ENCODE measurements at regions not wholly inside any gene's neighbourhood (a gene's known extent, or its start where the extent isn't known, plus 50 kb on each side); places are given as distances from the start of the nearest gene placed in this dataset.

DNA sequence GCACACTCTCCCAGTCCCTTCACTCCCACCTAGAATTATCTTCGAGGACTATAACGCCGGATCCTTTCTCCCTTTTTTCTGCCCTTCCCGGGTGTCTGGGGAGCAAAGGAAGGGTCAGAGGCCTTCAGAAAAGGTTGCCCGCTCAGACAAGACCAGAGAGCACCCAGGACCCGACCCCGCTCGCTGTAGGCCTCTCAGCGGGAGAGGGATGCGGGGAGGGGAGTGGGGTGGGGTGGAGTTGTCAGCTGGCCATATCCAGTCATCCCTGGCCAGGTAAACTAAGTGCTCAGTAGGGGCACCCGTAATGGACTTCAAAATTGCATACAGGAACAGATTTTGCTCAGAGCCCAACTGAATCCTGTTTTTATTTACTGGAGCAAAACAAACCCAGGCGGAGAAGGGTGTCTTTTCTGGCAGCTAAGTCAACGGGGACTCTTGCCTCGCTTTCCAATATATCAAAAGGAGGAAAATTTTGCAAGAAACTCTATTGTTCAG, 65.0 kb downstream of the NOL4 start:
- no peak for DNase-seq

DNA sequence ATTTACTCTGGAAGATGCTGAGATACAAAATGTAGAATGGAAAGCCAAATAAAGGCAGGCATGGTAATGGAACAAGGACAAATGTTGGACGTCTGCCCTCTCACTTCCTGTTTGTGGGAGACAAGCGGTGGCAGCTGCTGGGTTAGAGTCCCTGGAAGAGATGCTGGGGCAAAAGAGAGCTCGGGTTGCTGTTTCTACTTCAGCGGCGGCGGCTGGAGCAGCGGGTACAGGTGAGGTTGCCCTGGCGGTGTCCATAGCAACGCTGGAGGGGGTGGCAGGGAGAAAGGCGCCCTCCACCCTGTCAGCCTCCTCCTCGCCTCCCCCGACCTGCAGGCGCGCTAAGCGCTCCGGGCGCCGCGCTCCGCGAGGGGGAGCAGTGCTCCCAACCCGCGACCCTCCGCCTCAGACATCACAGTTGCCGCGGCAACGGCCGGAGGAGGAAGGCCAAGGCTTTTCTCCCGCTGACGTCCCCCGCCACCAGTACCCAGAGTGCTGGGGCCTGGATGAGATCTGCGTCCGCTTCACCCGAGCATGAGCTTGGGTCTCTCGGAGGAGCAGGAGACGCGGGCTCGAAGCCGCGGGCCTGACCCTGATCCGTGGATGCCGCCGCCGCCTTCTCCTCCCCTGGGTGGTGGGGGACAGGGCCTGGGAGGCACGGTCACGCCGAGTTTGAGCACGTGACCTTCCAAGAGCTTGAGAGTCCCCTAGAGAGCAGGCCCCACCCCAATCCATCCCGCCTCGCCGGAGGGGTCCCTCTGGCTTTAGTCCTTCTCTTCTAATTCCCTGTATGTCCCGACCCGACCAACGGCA, 65.6 kb downstream of the NOL4 start:
- DNase-seq = peak; percentile 39

DNA sequence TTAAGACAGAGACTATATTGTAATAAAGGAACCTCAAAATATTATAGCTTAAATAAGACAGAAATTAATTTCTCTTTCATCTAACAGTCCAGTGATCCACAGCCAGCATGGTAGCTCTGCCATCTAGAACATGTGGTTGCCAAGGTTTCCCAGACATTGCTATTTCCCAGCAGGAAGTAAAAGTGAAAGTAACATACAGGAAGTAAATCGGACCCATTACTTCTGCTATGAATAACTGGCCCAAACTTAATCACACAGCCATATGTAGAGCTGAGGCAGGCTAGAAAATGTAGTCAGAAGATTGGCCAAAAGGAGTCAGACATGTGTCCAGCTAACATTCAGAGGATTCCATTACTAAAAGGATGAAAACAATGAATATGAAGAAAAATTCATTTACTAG, 71.0 kb downstream of the NOL4 start:
- peak; percentile 15 for DNase-seq

DNA sequence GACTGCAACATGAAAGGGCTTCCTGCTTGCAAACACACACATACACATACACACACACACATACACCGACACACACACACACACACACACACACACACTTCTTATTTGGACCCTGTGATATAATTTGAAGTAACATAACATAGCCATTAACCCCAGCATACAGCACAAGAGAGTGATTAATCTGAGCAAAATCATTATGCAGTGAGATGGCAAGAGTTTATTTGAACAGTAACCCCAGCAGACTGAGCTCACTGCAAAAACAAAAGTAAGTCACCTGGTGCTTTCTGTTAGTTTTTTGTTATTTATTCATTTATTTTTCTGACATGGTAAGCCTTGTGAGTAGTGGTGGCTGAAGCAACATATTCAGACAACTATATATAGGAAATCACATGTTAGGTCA, 93.7 kb downstream of the NOL4 start:
- DNase-seq = no peak

DNA sequence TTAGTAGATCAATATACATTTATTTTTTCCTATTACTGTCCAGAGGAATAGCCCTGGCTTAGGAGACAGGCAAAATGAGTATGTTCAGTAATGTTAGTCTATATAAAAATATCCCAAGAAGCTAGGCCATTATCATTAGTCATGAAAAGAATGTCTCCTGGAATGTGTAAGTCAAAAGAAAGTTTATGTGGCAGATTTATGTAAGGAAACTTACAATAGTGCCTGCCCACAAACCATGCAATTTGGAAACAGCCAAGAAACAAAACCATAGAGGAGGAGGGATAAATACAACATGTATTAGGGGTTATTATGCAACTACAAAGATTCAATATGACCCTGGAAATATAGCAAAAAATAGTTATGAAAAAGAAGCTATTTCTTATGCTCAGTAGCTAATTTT, 96.3 kb downstream of the NOL4 start:
- DNase-seq = peak; percentile 75

DNA sequence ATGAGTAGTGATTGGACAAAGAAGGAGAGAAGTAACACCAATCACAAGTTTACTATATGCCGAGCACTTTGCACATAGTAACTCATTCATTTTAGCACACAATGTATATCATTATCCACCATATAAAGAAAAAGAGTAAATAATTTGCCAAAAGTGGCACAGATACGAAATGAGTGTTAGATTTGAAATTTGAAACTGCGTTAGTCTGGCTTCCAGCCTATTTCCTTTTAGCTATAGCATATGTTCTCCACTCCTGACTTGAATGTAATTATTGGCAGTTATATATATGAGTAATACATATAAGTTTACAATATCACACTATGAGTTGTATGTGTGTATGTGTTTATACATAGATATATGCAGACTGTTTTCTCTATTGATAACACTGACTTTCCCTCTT, 98.6 kb downstream of the NOL4 start:
- no peak for DNase-seq

DNA sequence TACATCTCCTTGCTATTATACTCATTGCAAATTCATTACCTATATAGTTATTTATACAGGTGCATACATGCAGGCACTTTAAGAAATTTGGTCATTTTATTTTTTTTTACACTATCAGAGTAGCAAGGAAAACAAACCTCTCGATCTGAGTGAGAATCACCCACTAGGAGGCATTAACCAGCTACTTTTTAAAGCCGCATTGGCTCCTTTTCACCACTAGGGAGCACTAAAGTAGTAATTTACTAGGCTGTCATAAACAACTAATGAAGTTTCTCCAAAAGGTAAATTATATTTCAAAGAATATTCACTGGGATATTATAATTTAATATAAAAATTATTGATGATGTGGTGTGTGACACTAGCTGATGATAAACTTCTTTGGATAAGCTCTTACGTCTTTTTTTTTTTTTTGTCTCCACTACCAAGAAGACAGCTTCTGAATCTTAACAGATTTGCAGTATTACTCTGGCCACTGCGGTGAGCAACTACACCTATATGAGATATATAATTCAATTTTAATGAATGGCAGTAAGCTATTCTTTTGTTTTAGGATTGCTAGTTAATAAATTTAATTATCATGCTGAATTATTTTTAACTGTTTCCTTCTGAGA, 101.9 kb downstream of the NOL4 start:
- DNase-seq = peak; percentile 58

DNA sequence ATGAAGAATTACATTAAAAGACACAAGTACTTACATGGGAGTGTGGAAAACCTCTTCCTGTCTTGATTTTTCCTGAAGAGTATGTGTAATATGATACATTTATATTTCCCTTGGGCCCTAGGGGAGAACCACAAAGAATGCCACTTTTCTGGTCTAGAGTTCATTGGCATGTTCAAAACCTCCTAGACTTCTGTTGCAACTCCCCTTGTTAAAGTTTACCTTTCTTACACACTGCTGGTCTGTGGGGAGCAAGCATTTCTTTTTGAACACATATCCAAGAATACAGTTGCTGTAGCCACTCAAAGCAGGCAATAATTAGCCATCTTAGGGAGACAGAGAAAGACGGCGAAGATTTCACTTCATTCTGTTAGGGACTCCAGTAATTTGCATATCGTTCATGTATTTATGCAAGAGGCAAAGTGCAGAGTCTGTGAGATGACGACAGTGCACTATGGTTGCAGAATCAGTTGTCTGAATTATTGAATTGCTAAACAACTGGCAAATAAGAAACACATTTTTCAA, 103.5 kb downstream of the NOL4 start:
- DNase-seq = peak; percentile 81

DNA sequence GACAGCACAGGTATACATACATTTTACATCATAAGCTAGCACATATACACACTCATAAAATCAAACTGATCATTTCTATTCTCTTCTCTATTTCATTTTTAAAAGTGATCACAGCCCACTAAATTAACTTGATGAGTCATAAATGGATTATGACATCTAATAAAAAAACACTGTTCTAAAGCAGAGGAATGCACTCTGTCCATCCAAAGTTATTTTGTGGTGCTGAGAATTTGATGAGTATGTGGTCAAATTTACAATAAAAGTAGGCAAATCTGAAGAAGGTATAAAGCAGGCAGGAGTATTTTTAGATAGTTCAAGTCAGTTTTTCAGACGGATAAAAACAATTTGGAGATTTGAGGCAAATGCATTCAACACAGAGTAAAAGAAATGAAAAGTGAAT, 104.4 kb downstream of the NOL4 start:
- DNase-seq = peak; percentile 31

DNA sequence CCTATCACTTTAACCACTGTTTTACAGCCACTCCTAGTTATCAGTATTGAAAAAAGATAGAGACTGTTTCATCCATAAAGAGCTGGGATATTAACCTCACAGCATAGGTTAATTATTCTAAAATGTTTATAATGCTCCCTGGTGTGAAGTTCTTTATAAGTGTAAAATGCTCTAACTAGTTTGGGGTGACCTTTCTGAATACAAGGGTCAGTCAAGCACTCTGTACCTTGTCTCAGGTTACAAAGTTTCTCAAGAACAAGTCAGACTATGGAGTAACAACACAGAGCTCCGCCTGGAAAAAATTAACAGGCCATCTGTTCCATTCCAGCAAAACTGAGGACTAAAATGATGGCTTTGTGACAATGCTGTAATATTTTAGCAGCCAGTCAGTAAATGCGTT, 107.4 kb downstream of the NOL4 start:
- DNase-seq = no peak

DNA sequence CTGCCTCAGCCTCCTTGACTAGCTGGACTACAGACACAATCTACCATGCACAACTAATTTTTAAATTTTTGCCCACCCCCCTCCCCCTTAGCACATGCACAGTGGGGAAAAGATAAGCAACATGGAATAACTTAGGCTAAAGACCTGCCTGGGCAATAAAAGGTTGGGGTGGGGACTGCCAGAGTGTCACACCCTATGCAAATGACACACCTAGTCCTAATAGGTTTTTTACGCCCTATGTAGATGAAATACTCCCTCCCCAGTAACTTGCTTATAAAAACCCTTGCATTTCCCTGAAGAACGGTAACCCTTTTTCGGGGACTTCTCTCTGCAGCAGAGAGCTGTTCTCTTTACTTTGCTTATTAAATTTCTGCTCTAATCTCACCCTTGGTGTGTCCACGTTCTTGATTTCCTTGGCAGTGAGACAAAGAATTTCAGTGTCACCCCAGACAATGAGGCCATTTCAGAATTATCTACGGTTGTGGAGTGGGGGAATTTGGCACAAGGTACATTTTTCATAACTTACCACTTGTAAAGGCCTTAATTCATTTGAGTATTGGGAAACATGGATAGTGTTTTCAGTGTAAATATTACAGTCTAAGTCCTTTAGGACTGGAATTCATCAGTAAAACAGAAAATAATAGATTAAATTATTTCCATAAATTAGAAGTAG, 109.2 kb downstream of the NOL4 start:
- no peak for DNase-seq

DNA sequence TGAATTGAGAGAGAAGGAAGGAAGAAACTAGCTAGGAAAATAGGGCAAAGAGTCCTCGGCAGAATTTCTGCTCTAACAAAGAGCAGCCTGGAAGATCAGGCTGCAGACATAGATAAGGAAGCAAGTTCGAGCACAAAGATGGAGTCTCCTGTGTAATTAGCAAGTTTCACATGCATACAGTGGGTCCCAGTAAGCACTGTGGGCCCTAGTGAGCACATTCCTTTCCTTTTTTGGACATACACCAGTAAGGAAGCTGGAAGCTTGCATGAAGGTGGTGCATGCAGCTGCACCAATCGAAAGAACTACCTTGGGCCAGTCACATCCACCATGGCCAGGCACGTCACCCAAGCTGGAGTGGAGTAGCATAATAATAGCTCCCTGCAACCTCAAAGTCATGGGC, 109.7 kb downstream of the NOL4 start:
- no peak for DNase-seq

DNA sequence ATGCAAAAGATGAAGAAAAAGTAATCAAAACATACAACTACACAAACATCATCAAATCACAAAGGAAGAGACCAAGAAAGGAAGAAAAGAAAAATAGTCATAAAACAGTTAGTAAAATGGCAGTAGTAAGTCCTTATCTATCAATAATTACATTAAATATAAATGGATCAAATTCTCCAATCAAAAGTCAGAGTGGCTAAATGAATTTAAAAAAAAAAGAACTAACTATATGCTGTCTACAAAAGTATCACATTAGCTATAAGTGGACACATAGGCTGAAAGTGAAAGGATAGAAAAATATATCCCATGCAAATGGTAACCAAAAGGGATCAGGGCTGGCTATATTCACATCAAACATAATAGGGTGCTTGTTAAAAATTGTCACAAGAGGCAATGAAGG, 116.5 kb downstream of the NOL4 start:
- DNase-seq = no peak

DNA sequence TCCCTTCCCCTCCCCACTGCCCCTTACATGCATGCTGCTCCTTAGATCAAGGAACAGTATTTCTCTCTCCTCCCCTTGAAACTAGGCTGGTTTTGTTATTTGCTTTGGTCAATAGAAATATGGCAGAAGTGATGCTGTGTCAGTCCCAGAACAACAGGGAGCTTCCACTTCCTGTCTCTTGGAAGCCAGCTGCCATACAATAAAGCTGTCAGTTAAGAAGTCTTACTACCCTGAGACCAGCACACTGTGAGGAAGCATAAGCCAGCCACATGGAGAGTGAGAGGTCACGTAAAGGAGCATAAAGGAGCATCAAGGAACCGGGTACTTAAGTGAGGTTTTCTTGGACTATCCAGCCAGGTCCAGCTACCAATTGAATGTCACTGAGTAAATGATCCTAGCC, 126.6 kb downstream of the NOL4 start:
- DNase-seq = no peak

DNA sequence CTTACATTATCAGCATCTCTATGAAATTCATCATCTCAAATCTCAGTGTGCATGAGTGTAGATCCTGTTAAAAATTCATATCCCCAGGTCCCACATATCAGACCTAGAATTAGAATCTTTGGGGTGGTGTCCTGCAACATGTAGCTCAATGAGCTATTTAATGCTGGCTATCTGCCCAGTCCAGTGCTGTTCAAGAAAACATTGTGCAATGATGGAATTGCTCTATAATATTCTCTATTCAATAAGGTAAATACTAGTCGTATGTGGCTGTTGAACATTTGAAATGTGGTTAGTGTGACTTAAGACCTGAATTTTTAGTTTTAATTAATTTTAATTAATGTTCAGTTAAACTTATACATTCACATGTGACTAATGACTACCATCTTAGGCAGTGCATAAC, 127.4 kb downstream of the NOL4 start:
- DNase-seq = no peak

DNA sequence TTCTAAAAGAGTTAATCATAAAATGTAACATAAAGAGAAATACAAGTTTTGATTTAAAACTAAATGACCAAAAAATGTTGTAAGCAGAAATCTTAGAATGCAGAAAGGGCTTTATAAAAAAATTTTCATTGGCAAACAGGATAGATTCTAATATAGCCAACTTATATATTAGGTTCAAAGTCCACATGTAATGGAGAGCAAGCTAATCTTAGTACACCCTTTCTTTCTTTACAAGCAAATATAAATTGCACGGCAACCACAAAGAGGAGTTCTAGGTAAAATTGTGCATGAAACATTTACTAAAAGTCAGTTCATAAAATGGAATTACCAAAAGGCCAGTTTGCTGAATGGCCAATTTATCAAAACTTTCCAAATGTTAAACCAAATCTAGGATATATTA, 130.6 kb downstream of the NOL4 start:
- DNase-seq = no peak

DNA sequence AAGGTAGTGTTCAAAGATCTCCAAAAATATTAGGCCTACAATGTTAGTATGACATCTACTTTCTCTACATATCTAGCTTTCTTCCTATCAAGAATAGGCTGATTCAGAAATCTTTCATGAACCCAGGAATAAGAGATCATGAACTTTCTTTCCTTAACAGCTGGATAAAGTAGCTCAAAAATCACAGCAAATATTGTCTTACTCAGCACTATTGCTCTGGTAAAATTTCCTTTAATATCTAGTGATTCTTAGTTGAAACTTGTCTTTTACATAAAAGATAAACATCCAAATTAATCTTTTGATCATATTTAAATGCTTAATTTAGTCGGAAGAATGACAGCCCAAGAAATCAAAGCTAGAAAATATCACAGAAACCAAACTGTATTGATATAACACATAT, 131.9 kb downstream of the NOL4 start:
- no peak for DNase-seq

DNA sequence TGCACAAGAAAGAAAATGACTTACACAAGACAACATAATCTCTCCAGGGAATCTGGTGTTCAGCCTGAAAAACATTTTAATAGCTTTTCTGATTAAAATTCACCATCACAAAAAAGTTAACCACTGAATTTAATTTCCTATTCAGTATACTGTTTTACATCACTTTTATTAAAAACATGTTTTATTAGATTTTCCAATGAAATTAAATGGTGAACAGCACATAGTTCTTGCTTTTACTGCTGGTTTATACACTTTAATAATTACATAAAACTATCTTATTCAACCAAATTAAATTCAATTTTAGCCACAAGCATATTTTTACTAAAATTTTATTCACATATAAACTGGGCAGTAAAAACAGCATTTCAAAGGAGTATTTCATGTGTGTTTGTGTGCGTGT, 138.3 kb downstream of the NOL4 start:
- DNase-seq = no peak

DNA sequence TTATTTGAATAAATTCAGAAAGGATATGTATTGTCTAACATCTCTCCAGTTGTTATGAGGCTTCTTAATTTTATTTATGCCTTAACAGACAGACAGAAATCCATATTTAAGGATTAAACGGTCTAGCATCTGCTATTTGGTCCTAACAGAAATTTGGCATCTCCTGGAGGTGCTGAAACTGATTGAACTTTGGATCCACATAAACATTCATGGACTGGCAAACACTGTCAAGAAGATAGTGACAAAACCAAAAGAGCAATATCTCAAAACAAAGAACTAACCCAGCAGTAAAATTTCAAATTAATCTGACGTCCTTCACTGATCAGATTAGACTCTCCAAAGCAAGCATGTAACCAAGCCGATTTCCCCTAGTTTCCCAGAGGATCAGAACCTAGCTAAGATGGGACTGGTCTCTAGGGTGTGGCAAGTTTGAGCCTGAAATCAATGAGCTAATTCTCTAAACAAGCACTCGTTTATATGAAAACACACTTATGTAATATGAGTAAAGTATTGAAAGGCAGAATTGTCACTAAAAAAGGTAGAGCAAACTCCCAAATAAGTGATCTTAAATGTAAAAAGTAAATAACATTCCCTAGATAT, 139.5 kb downstream of the NOL4 start:
- no peak for DNase-seq

DNA sequence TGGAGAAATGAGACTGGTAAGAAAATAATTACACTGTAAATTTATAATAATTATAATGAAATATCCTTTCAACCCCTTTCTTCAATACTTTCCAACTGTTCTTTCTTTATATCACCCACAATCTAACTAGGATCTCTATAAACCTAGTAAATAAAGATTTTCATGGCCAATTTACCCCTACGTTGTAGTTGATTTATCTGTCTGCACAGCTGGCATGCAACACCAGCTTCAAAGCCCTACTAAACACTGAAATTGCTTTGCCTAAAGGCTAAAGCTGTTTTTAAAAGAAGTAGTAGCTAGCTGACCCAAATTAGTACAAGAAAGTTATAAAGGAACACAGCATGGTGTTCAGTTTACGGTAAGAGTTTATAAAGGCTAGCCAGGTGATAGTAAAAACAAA, 140.1 kb downstream of the NOL4 start:
- DNase-seq = no peak

DNA sequence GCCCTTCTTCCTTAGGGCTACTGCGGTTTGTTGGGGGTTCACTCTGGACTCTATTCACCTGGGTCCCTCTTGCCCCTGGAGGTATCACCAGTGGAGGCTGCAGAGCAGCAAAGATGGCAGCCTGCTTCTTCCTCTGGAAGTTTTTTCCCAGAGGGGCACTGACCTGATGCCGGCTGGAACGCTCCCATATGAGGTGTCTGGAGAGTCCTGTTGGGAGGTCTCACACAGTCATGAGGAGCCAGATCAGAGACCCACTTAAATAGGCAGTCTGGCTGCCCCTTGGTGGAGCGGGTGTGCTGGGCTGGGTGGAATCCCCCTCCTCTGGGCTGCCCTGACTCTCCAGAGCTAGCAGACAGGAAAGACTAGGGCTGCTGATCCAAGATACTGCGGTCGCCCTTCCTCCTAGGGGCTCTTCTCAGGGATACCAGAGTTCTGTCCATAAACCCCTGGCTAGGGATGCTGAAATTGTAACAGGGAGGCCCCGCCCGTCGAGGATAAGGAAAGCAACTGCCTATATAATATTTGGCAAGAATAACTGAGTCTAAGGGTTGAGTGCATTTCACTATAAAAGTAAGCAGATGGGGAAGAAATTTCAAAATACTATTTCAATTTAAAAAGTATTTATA, 140.7 kb downstream of the NOL4 start:
- no peak for DNase-seq

DNA sequence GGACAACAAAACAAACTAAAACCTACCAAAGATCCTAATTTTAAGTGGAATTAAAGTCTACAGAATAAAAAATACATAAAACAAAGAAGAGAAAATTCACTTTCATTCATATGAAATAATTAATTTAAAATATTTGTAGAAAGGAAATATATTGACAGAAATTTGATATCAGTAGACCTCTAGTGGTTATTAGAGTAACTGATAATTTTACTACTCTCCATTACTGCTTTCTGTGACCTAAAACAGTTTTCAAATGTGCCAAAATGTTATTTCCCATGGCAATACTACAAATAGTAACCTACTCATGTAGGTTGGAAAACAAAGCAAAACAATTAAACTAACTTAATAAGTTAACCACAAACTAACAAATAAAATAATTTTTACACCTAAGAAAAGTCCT, 147.1 kb downstream of the NOL4 start:
- DNase-seq = no peak

All from fibroblast of skin of right quadriceps (primary cell).